NCI-H748 (cell line): ENCODE measurements at regions not wholly inside any gene's neighbourhood (a gene's known extent, or its start where the extent isn't known, plus 50 kb on each side); places are given as distances from the start of the nearest gene placed in this dataset.
"Not testable (repeated sequence)": the region's sequence is repeated elsewhere in the genome, so short reads cannot be mapped to it uniquely, and the experiment has no call there.

Experiments used
- DNase-seq: peaks from one replicate; lab custom pipeline; 2025; ENCODE audit not compliant: unreplicated experiment; lab: John Stamatoyannopoulos, UW

DNA sequence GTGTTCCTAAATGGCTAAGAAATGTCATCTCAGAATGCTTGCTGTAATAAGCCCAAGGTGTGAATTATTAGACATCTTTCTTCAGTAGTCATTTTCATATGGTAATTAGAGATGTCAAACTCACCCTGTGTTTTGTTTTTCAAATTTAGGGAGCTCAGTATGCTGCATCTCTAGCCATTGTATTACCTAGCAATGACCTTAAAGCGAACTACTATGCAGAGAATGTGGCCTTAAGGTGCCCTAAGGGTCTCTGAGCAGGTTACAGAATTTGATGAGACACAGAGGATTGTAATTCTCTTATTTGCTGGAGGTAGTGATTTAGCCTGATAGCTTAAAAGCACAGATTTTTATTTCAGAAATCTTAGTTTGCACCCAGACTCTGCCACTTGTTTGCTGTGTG, 1052.6 kb upstream of the DDX18 start:
- DNase-seq: no peak

DNA sequence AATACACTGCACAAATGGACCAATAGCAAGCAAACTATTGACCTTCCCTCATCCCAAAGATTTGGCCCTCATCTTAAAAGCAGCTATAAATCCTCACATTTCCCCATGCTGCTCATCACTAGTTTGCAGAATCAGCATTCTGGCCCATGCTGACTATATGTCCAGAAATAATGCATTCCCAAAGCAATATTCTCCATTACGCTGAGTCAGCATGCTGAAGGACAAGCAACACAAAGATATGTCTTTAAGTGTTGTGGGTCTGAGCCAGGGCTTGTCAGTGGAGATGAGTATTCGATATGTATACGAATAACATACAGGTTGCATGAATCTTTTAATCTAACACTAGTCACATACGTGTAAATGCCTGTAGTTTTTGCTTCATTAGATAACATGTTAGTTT, 1045.0 kb upstream of the DDX18 start:
- DNase-seq: no peak

DNA sequence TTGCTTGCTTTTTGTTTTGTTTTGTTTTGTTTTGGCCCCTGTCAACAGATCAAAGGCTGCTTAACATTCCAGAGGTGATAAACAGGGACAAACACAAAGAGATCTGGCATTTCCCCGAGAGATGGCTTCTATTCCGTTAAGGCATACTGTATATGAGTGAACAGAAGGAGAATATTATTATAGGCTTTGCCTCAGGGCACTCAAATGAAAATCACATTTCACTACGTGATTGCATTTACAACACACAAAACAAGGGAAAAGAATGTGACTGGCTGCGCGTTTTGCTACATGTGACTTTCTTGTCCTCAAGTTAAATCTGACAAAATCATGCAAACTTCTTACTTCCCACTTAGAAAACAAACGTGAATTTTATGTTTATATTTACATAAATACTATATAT, 1037.9 kb upstream of the DDX18 start:
- DNase-seq: no peak

DNA sequence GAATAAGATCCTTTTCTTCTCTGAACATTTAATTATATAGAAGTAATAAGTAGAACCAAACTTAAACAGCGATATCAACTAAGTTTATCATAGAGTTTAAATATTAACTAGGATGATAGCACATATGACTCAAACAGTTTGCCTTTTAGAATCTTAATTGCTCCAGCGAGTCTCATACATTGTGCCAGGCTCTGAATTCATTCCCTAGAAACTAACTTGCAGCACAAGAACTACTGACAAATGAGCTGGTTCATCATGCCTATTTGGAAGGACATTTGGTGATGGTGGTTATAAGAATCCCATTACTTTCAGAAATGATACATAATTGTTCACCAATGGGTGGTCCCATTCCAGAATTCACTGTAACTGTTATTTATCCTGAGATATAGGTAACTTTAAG, 1026.6 kb upstream of the DDX18 start:
- no peak for DNase-seq

DNA sequence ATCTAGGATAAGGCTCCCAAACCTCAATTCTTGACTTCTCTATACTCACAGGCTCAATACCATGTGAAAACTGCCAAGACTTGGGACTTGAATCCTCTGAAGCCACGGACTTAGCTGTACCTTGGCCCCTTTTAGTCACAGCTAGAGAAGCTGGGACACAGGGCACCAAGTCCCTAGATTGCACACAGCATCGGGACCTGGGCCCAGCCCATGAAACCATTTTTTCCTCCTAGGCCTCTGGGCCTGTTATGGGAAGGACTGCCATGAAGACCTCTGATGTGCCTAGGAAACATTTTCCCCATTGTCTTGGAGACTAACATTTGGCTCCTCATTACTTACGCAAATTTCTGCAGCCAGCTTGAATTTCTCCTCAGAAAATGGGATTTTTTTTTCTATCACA, 1011.8 kb upstream of the DDX18 start:
- no peak for DNase-seq

DNA sequence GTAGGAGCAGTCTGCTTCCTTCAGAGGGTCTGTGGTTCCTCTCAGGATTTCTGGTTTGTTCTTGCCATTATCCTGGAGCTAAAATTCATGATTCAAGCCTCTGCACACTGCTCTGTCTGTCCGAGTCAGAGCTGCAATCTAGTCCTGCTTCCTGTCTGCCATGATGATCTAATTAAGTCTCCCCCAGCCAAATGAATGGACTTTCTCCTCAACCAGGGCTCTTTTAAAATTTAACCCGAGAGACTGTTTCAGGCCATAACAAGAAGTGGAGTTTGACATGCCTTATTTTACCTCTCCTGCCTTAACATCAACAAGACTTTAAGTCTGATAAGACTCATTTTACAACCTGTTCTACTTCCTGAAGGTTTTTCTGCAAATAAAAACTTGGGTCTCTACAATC, 1009.6 kb upstream of the DDX18 start:
- DNase-seq: no peak

DNA sequence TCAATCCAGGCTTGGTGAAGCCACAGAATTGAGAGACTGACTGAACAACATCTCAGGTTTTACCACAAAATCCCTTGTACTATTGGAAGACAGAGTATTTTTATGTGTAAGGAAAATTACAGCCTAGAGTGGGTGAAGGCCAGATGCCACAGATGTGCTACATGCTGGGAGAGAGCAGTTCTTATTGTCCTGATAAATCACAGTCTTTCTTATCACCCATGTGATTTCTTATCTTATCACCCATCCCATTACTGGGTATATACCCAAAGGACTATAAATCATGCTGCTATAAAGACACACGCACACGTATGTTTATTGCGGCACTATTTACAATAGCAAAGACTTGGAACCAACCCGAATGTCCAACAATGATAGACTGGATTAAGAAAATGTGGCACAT, 1008.0 kb upstream of the DDX18 start:
- DNase-seq: not testable (repeated sequence)

DNA sequence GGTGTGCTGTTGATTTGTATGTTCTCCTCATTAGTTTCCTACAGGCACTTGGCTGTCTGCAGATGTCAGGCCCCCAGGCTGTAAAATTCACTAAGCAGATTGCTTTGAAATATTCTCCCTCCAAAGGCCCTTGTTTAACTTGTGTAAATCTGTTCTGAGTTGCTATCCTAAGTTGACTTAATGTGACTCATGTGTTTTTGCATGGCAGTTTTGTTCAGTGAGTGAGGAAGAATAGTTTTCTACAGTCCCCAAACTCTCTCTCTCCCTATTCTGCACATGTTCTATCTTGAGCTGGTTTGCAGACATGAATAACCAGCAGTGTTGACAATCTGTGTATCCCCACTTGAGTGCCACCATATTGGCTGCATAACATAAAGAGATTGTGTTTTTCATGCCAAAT, 1005.4 kb upstream of the DDX18 start:
- DNase-seq: no peak

DNA sequence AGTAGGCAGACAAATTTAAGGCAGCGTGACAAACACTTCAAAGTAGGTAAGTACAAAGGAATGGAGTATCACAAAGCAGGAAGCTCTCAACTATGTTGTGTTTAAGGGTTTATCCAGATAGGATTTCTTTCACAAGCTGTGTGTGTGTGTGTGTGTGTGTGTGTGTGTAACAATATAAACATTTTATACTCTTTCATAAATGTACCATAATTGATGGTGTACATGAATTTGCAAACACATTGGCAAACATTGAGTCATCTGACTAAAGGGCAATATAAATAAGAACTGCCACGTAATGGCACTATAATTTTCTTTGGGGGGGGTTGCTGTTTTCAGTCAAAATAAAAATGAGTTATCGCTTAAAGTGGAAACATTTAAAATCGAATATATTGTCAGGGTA, 1004.4 kb upstream of the DDX18 start:
- DNase-seq: peak; percentile 73

DNA sequence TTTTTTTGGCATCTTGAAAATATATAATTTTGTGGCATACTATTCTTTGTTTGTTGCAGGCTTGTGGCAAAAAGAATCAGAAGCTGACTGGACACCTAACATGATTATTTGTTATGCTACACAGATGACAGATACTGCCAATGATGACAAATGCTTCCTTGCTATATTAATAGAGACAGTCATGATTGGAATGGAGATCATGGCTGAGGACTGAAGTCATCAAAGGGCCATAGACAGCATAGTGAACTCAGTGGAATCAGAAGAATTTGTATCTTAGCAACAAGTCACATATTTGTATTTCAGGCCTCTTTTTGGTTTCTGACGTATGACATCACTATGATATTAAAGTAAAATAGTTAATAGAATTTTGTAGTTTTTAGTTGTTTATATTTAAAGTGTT, 1003.8 kb upstream of the DDX18 start:
- peak; percentile 6 for DNase-seq

DNA sequence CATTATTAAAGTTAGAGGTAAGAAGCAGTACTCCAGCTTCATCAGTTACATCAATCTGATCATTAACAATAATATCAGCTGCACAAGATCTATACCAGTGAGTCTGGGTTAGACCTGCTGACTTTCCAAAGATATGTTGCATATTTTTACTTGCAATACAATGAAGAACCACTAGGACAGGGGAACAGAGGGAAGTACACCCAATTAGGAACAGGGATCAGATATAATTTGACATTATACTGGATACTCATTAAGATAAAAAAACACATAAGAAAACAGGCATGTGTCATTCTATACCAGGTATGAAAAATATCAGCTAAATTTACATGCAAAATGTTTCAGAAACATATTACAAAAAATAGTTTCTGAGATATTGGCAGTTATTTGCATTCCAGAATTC, 995.1 kb upstream of the DDX18 start:
- no peak for DNase-seq

DNA sequence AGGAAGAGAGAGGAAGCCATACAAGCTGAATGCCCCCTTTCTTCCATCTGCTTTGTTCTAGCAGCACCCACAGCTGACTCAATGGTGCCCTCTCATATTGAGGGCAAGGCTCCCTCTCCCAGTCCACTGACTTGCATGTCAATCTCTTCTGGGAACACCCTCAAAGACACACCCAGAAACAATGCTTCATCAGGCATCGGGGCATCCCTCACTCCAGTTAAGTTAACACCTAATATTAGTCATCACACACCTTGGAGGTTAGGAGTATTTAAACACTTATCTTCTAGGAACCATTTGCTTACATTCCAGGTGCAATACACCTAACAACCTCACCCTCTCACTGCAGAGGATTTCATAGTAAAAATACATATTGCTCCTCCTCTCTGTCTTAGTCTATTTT, 993.5 kb upstream of the DDX18 start:
- DNase-seq: no peak

DNA sequence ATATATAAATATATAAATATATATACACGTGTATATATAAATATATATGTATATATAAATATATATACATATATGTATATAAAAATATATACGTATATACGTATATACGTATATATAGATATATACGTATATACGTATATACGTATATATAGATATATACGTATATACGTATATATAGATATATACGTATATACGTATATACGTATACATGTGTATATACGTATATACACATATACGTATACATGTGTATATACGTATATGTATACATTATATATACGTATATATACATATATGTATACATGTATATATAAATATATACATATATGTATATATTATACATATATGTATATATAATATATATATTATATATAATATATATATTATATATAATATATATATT, 984.9 kb upstream of the DDX18 start:
- not testable (repeated sequence) for DNase-seq

DNA sequence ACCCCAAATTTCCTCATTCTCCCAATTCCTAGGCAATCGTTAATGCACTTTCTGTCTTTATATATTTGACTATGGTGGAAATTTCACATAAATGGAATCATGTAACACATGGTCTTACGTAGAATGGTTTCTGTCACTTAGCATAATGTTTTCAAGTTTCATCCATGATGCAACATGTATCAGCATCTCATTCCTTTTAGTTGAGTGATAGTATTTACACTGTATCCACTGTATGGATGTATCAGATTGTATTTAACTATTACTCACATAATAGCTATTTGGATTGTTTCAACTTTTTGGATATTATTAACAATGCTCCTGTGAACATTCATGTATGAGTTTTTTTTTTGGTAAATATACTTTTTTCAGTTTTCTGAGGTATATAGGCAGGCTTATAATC, 982.3 kb upstream of the DDX18 start:
- DNase-seq: no peak

DNA sequence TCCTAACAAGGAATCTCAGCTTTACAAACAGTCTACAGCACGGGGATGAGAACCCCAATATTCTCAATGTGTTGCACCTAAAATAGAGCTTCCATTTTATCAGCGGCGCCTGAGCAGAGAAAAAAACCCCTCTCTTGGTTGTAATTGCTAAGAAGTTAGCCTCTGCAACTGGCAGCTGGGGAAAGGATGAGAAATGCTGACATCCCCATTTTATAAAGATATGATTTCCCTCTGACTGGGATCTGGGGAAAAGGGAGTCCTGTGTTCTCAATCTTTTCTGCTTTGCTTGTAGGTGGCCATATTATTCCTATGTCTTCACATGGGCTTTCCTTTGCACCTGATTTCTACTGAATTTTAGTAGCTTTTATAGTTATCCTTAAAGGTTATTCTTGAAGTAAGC, 981.4 kb upstream of the DDX18 start:
- DNase-seq: no peak

DNA sequence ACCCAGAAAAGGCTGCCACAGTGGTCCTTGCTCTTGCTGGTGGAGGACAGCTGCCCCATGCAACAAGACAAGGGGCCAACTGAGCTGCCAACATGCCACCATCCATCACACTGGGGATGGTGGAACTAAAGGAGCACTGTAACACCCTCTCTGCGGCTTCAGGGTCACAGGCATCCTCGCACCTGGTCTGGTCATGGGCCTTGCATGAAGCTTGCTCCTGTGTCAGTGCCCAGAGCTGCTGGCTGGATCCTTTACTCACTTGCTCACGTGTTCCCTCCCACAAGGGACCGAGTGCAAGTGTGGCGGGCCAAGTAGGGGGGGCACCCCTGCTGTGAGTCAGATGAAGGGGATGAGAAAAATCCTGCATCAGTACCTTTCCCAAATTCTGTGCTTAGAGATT, 972.3 kb upstream of the DDX18 start:
- no peak for DNase-seq

DNA sequence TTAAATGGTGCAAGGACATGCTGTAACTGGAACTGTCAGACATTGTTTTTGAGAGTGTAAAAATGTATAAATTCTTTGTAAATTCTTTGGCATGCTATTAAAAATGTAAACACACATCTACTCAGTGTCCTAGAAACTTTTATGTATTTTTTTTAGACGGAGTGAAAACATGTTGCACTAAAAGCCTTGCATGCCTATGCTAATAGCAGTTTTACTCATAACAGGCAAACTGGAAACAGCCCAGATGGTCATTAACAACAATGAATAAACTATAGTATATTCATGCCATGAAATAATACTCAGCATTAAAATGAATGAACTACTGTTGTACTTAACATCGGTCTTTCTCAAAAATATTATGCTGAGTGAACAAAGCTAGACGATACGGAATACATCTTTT, 954.8 kb upstream of the DDX18 start:
- no peak for DNase-seq

DNA sequence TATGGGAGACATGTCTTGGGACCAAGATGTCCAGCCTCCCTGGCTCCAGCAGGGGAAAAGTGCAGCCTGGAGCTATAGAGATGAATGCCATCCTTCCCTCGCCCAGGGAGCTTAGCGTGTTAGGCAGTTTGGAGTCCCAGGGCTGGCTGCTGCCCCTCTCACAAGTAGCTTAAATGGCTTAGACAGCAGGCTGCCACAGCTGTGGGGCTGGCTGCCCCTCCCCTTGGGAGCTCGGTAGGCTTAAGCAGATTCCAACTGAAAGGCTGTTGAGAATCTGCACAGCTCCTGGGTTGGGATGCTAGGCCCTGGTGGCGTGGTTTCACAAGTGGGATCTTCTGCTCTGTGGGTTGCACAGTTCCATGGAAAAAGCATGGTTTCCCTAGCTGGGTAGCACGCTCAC, 940.5 kb upstream of the DDX18 start:
- no peak for DNase-seq

DNA sequence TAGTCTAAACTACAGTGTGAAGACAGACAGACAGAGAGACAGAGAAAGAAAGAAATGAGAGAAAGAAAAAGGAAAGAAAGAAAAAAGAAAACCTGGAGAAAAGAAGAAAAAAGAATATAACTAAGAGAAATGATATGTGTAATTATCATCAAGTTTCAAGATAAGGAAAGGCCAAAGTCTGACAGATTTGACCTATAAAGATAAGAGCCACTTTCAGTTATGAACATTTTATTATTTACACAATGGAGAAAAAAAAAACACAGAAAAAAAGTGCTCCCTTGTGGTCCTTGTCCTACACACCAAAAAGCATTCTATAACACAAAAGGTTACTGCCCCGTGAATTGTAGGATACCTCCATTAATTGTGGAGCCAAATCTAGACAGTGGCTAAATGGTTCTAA, 937.2 kb upstream of the DDX18 start:
- no peak for DNase-seq

DNA sequence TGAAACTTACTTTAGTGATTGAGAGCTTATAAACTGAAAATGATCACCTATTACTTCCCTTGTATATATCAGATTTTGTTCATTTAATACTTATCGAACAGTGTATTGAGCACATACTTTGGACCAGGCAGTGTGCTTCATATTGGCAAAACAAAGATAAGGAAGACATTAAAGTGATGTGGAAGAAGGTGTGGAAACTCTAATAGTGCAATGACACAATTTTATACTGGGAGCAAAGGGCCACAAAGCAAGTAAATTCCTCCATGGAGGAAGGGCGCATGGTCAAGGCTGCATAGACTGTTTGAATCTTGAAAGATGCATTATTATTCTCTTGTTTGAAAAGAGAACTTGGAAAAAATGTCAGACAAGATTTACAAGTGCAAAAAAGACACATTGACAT, 936.5 kb upstream of the DDX18 start:
- no peak for DNase-seq

DNA sequence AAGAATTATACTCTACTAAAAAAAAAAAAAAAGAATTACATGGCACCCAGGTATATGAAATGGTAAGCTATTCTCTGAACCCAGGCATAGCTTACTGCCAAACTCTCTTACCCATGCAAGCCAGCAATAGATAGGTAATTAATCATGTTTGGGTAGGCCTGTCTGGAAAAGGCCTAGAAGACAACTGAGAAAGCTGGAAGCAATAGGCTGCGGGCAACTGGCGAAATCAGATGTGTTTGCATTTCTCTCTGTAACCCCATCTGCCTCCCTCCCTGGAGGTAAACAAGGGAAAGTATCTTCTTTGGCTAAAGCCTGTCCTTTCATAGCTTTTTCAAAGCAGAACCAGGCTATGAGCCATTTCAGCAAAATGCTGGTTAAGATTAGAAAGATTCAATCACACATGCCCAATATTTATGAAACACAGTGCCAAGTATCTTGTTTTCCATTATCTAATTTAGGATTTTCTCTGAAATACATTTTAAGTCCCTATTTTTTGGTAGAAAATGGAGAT, 934.8 kb upstream of the DDX18 start:
- peak; percentile 4 for DNase-seq

DNA sequence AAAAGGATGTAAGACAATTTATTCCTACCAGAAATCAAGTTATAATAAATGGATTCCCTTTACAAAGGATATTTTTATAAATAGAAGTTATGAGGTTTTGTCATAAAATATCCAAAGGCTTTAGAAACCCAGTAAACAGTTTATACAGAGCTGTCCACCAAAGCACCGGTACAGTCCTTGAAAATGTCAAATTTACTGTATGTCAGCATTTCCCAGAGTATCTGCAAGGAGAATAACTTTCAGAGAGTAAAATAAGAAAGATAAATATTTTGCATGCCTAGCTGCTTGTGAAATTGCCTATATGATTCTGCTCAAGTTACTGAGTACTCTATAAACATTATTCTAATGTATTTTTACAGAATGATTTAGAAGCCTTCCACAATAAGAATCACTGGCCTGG, 923.3 kb upstream of the DDX18 start:
- no peak for DNase-seq

DNA sequence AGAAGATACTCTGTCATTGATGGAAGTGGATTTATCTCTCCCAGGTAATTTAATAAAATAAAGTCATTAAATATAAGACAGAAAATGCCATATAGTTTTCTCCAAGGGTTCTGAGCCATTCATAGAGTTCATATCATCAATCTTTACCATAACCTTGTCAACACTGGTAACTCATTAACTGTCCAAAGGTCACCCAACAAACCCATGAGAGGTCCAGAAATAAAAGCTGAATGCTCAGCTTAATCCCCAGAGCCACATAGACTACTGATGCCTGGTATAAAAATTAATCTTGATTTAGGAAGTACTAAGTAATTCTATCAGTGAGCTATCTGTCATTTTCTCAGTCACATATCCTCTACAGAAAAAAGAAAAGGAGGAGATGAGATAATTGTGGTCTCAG, 903.0 kb upstream of the DDX18 start:
- DNase-seq: no peak

DNA sequence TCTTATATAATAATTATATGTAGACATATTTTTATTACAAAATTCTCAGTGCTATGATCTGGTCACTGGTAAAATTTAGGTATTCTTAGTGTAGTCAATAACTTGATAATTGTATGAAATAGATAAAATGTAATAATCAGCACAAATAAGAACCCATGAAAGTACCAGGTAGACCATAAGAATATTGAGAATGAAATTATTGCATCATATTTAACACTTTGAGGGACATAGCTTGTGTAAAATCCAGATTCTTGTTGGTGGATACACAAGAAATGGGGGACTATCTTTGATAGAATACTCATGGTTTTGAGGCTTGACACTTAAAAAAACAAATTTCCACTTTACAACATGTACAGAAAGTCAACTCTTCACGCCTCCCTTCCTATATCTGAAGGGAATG, 898.8 kb upstream of the DDX18 start:
- no peak for DNase-seq
